ENCODE measurements at regions not wholly inside any gene's neighbourhood (a gene's known extent, or its start where the extent isn't known, plus 50 kb on each side); places are given as distances from the start of the nearest gene placed in this dataset.

DNA sequence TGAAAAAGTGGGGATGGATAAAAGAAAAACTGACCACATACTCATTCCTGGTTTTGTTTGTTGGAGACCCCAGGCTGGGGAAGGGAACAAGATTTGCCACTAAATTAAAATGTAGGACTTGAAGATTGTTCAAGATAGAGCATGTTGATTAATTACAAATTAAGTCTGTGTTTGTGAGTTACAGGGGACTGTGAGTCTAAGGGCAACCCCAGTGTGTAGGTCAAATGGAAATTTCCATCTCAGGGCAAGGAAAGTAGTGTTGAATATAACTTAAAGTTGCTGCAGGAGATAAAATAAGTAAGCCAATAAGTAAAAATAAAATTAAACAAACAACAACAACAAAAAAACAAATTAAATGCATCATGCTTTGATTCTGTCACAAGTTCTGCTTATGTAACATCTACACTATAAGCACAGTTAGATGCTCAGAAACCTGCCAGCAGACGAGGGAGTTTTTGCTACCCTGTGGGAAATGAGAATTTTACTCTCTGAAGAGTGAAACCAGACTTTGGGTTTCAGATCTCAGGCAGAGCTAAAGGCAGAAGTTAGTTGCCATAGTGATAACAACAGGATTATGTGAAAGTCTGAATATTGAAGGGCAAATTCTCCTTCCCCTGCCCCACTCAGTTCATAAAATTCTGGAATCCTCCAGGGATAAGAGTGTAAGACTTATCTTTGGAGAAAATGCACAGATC is 352.3 kb downstream of the GRXCR1 start:
- no peak for DNase-seq

DNA sequence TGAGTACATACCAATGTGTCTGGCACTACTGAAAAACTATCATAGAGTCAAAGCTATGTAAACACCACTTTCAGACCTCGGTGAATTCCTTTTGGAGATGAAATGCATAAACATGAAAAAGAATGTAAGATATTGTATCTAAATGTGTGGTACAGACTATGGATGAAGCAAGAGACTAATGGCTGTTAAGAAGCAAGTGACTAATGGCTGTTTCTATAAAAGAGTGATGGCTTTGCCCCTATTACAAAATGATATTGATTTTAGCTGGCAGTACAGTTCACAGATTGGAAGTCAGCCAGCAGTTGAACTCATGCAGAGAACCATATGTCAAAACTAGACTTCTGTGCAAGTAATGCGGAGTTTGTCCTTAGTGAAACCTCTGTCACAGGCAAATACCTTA is 359.3 kb downstream of the GRXCR1 start:
- DNase-seq = no peak

DNA sequence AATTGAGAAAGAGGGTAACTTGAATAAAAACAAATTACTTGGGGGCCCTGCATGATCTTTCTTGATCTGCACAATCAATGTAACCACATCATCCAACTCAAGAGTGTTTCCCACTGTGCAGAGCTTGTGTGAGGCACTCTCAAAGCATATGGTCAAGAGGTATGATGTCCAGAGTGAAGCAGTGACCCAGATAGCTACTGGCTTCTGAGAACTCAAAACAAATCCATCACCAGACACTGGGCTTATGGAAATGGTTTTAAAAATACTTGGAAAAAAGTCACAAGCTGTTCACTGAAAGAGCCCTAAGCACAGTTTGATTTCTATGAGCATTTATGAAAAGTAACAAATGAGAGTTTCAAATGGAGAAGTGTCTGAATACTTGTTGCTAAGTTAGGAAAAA is 361.0 kb downstream of the GRXCR1 start:
- DNase-seq = no peak

DNA sequence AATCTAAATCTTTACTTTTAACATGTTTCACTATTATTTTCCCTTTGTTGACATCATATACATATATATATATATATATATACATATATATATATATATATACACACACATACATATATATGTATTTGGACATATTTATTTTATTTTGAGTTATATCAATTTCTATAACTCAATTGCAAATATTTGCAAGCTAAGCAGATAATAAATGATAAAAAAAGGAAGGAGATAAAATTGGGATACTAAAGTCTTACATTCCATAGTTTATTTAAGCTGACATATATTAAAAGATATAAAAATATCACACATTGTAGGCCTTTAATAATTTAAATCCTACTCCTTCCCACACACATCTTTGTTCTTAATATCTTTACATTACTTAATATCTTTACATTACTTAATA is 372.2 kb downstream of the GRXCR1 start:
- no peak for DNase-seq

- DNase-seq = no peak
Observed at GRCh38 chr4:43271946-43272345, 379.4 kb downstream of the GRXCR1 start.

- DNase-seq = no peak
Observed at GRCh38 chr4:43274376-43274775, 381.9 kb downstream of the GRXCR1 start.

- no peak for DNase-seq
Observed at GRCh38 chr4:43275779-43276178, 383.3 kb downstream of the GRXCR1 start.

DNA sequence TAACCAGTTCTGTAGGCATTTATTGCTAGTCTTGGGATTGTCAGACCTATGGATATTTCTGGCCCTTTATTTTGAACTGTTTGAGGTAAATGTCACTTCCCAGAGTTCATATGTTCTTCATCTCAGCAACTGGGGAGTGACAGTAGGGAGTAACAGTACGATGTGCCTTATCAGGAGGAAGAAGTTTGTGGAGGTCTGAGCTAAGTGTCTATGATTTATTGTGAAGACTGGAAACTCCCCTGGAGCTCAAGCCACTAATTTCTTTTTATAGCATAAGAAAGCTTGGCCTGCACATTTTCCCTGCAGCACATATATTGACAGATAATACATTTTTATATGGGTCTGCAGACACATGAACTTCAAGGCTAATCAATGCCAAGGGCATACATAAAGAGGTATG is 383.8 kb downstream of the GRXCR1 start:
- DNase-seq = no peak

DNA sequence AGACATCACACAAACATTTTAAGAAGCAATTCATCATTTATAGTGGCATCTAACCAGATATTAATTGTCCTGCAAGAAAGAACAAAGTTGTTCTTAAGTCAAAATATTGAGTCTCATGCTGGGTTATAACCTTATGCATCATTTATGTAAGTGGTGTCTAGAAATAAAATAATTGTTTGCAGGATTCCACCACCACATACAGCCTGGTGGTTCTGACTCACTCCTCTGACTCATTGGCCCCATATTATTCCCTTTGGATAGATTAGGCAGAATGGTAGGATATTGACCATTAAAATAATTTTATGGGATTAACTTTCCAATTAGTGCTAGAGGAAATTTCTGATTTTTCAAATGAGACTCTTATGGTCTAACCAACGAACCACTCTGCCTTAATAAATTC is 384.5 kb downstream of the GRXCR1 start:
- no peak for DNase-seq

GRCh38 chr4:43282534-43282933 is 390.0 kb downstream of the GRXCR1 start:
- DNase-seq = no peak

GRCh38 chr4:43286137-43286536 is 393.6 kb downstream of the GRXCR1 start:
- no peak for DNase-seq

DNA sequence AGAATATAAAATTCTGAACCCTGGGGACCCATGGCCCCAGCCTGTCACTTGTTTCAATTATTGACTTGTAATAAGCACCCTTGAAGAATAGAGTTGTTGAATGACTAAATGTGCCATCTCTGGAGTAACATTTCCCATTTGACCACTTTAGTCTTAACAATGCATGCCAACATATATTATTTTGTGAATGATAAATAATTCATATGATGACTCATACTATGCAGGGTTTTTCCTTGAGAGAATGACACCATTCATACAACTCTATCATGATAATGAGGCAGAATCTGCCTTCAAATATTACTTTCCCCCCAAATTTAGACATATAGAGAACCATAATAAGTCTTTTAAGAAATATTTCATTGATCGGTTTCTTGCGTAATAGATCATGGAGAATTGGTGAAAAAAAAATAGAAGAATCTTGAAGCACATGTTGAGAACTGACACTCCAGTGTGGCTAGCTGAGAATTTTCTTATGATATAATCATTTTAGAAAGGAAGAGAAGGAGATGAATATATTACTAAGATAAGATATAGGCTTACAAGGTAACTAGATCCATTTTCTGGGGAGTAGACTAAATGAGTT is 404.5 kb downstream of the GRXCR1 start:
- DNase-seq = no peak

- DNase-seq = no peak
Observed at GRCh38 chr4:43316813-43317212, 424.3 kb downstream of the GRXCR1 start.

DNA sequence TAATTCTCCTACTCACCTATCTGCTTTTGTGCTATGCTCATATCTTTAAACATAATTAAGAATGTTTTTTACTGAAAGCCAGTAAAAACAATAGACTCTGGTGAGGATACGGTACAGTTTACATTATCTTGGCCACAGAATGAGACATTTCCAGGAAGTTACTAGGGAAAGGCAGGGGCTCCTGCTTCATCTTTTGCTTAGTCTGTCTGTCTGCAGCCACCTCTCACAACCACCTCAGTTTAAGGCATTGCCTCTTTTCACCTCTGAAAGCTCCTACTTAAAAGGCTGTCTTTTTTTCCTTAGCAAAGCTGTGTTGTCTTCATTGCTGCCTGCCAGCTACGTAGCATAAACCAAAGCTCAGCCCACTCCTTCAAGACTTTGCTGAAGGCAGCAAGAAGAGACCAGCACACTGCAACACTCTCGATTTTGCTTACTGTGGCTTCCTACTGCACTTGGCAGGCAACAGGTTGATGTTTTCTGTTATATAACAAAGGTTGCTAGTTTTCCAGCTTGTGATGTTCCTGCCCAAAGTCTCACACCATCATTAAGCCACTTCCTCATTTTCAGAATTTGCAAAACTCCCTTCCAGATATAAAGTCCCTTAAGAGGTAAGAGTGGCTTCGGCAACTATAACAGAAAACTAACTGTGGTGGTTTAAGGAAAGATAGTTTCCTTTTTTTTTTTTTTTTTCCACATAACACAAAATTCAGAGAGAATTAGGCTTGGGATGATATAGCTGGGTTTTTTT is 432.9 kb downstream of the GRXCR1 start:
- no peak for DNase-seq

GRCh38 chr4:43330288-43330687 is 437.8 kb downstream of the GRXCR1 start:
- DNase-seq = peak in 1 of 2 experiments; percentile 4

- peak in 1 of 2 experiments; percentile 10 for DNase-seq
Observed at GRCh38 chr4:43331226-43332051, 438.9 kb downstream of the GRXCR1 start.

DNA sequence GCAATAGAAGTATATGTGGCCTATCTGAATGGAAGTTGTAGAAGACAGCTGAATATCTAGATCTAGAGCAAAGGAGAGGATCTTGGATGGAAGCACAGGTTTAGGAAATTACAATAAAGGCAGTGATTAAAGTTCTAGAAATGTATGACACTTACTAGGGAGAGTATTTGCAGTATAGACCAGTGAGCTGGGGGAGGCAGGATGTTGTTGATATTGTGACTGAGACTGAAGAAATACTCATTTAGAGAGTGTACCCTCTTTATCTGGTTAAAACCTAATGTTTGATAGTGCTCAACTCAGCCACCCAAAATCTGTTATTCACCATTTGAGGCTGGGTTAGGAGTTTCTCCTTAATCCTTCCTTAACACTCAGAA is 439.5 kb downstream of the GRXCR1 start:
- DNase-seq = no peak

- DNase-seq = no peak
Observed at GRCh38 chr4:43337707-43338106, 445.2 kb downstream of the GRXCR1 start.

GRCh38 chr4:43339435-43339834 is 446.9 kb downstream of the GRXCR1 start:
- peak in 1 of 2 experiments; percentile 5 for DNase-seq

- no peak for DNase-seq
Observed at GRCh38 chr4:43341741-43342140, 449.2 kb downstream of the GRXCR1 start.

DNA sequence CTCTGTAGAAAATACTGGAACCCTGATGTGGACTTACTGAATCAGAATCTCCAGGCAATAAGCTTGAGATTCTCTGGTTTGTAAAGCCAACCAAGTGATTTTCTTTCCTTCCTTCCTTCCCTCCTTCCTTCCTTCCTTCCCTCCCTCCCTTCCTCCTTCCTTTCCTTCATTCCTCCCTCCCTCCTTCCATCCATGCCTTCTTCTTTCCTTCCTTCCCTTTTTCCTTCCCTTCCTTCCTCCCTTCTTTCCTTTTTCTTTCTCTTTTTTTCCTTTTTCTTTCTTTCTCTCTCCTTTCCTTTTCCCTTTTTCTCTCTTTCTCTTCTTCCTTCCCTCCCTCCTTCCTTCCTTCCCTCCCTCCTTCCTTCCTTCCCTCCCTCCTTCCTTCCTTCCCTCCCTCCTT is 450.8 kb downstream of the GRXCR1 start:
- DNase-seq = no peak

DNA sequence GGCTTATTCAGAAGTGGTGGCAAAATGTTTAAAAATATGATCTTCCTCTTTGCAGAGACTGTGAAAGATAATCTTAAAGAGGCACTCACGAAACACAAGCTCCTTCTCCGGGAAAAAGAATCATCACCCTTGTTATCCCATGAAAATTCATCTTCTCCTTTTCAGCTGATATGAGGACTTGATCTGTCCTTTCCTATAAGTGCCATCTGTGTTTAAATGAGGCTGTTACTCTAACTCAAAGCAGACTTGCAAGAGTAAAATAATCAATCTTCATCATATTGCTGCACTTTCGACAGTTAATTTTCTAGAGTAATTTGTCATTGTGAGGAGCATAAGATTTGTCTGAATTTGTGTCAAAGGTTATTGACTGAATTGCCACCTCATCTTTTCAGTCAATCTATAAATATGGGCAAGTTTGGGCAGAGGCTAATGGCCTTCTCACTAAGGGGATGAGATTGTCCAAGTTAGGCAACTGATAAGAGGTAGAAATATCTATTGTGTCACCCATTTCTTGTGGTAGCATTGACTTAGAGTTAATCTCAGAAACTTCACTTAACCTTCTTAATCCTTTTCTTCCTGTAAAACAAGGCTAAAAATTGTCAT is 452.9 kb downstream of the GRXCR1 start:
- DNase-seq = no peak

- DNase-seq = no peak
Observed at GRCh38 chr4:43348591-43348990, 456.1 kb downstream of the GRXCR1 start.

Measured in SW 1271 (cell line).